ENCODE measurements at regions not wholly inside any gene's neighbourhood (a gene's known extent, or its start where the extent isn't known, plus 50 kb on each side); places are given as distances from the start of the nearest gene placed in this dataset.
A peak's percentile ranks its signal among the peaks of the same experiment; 100 is the strongest.

GRCh38 chr18:76610933-76611749, 116.1 kb upstream of the ZNF516 start:
- peak overlapping the region; percentile 13 to 38 (median 31) for H3K4me3 ChIP-seq
- no peaks in the 10 kb centered on the region for H3K36me3 ChIP-seq
- no peaks in the 10 kb centered on the region for H3K27me3 ChIP-seq
- DNase-seq (ENCODE audit: extremely low spot score) = no peak
- 65% methylated on average over 32 of the region's 32 CpGs for WGBS
- TF ChIP-seq POLR2A (IDR thresholded peaks at IDR 0.05; ENCODE audit: low read depth) = no peak
- no peak for TF ChIP-seq EP300 (IDR thresholded peaks at IDR 0.05)
- TF ChIP-seq CTCF (IDR thresholded peaks at IDR 0.05) = no peak
- peaks cover 0 to 9% (median 4%) of the 10 kb centered on the region in 4 donors for H3K4me1 ChIP-seq
- intact Hi-C loops (cut with DNase I) = loop anchor here (10.0 kb wide), 1 partner anchor 116 kb away; the partner anchor contains the start of gene ZNF516
- no peak overlapping the region for H3K27ac ChIP-seq (replicated peaks in 1 of 4)
- H3K9me3 ChIP-seq = no peaks in the 10 kb centered on the region

- intact Hi-C loops (cut with DNase I) = loop anchor here (10.0 kb wide), 1 partner anchor 115 kb away; the partner anchor contains the start of gene ZNF516
- 95% methylated on average over 4 of the region's 4 CpGs for WGBS
- TF ChIP-seq POLR2A (IDR thresholded peaks at IDR 0.05; ENCODE audit: low read depth) (no peak), EP300 (IDR thresholded peaks at IDR 0.05) (no peak)
- Histone ChIP-seq H3K36me3 (no peaks in the 10 kb centered on the region), H3K4me1 (peaks cover 0 to 9% (median 4%) of the 10 kb centered on the region in 4 donors), H3K4me3 (no peak overlapping the region), H3K27ac (replicated peaks in 1 of 4) (no peak overlapping the region), H3K9me3 (no peaks in the 10 kb centered on the region), H3K27me3 (no peaks in the 10 kb centered on the region)
- DNase-seq (ENCODE audit: extremely low spot score) = no peak
These were observed 115.0 kb upstream of the ZNF516 start for GRCh38 chr18:76610012-76610411.

GRCh38 chr18:76605341-76605929, 110.4 kb upstream of the ZNF516 start:
- intact Hi-C loops (cut with DNase I) = no loop called here
- Histone ChIP-seq H3K36me3 (no peaks in the 10 kb centered on the region), H3K27ac (replicated peaks in 1 of 4) (no peak overlapping the region), H3K4me3 (no peak overlapping the region), H3K4me1 (peaks cover 0 to 1% (median under 1%) of the 10 kb centered on the region in 4 donors), H3K27me3 (no peaks in the 10 kb centered on the region), H3K9me3 (no peaks in the 10 kb centered on the region)
- DNase-seq (ENCODE audit: extremely low spot score) = no peak
- 87% methylated on average over 5 of the region's 5 CpGs for WGBS
- TF ChIP-seq POLR2A (IDR thresholded peaks at IDR 0.05; ENCODE audit: low read depth) (no peak), EP300 (IDR thresholded peaks at IDR 0.05) (no peak), CTCF (IDR thresholded peaks at IDR 0.05) (no peak), POLR2AphosphoS5 (IDR thresholded peaks at IDR 0.05) (no peak)

DNA sequence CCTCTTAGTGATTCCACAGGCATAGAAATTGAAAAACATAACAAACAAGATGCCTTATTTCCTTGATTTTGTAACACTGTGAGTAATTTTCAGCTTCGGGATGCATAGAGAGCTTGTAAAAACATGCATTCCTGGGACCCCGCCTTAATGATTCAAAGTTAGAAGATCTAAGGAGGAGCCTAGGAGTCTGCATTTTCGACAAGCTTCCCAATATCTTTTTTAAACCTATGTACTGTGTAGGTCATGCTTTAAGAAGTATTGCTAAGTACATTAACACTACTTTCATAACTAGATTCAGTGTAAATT, 109.8 kb upstream of the ZNF516 start:
- Histone ChIP-seq H3K27ac (replicated peaks in 1 of 4) (no peak overlapping the region), H3K4me1 (no peaks in the 10 kb centered on the region), H3K27me3 (no peaks in the 10 kb centered on the region), H3K36me3 (no peaks in the 10 kb centered on the region), H3K4me3 (no peak overlapping the region), H3K9me3 (no peaks in the 10 kb centered on the region)
- intact Hi-C loops (cut with DNase I) = no loop called here
- DNase-seq (ENCODE audit: extremely low spot score) = no peak
- 84% methylated on average over 3 of the region's 3 CpGs for WGBS
- TF ChIP-seq CTCF (IDR thresholded peaks at IDR 0.05) (no peak), POLR2A (IDR thresholded peaks at IDR 0.05; ENCODE audit: low read depth) (no peak), EP300 (IDR thresholded peaks at IDR 0.05) (no peak), POLR2AphosphoS5 (IDR thresholded peaks at IDR 0.05) (no peak)

- Histone ChIP-seq H3K27ac (replicated peaks in 1 of 4) (no peak overlapping the region), H3K36me3 (no peaks in the 10 kb centered on the region), H3K27me3 (no peaks in the 10 kb centered on the region), H3K4me3 (no peak overlapping the region), H3K9me3 (no peaks in the 10 kb centered on the region), H3K4me1 (no peaks in the 10 kb centered on the region)
- DNase-seq (ENCODE audit: extremely low spot score) = no peak
- 71% methylated on average over 14 of the region's 14 CpGs for WGBS
- no peak for TF ChIP-seq EP300 (IDR thresholded peaks at IDR 0.05)
- TF ChIP-seq POLR2AphosphoS5 (IDR thresholded peaks at IDR 0.05) = no peak
- no peak for TF ChIP-seq POLR2A (IDR thresholded peaks at IDR 0.05; ENCODE audit: low read depth)
- no peak for TF ChIP-seq CTCF (IDR thresholded peaks at IDR 0.05)
- intact Hi-C loops (cut with DNase I) = no loop called here
These were observed 109.3 kb upstream of the ZNF516 start for GRCh38 chr18:76604108-76604934.
